ENCODE measurements at regions not wholly inside any gene's neighbourhood (a gene's known extent, or its start where the extent isn't known, plus 50 kb on each side); places are given as distances from the start of the nearest gene placed in this dataset.

GRCh38 chr17:12489325-12489724 lies 176.4 kb upstream of the MYOCD start:
- no peak overlapping the region for H3K4me3 ChIP-seq (ENCODE audit: low read depth in 2 of 2, low read length in 2 of 2)
- H3K27ac ChIP-seq (ENCODE audit: low read length) = no peak overlapping the region
- intact Hi-C loops (cut with micrococcal nuclease; ENCODE audit: unreplicated experiment) (no loop called here), in situ Hi-C loops (cut with HindIII; ENCODE audit: low pct_unique_long_range_greater_than_20kb, low sequenced_read_pairs) (no loop called here)
- DNase-seq (ENCODE audit: low read depth, low spot score) (no peak), ATAC-seq (no peak)
- no TSS peak for BruUV-seq (replicated peaks)
- POLR2A ChIA-PET = interaction anchor here (0.5 kb wide), 1 partner anchor 551 kb away, joined by 5 read pairs; no protein-coding TSS in a partner anchor
- no peak for TF ChIP-seq REST (IDR thresholded peaks at IDR 0.05; ENCODE audit: insufficient read depth in 1 of 2, low read depth in 2 of 2, low read length in 1 of 2)
- TF ChIP-seq SIN3A (IDR thresholded peaks at IDR 0.05; ENCODE audit: borderline replicate concordance, insufficient read depth, low read depth, low read length) = no peak
- TF ChIP-seq POLR2AphosphoS5 (IDR thresholded peaks at IDR 0.05; ENCODE audit: low read depth, low read length) = no peak
- no peak for TF ChIP-seq TCF7L2 (IDR thresholded peaks at IDR 0.05; ENCODE audit: low read depth, low read length)
- no peak for TF ChIP-seq CTCF (IDR thresholded peaks at IDR 0.05)
- CTCF ChIA-PET = no interaction called here
- H3K9me3 ChIP-seq (ENCODE audit: control insufficient read depth, insufficient read depth, low read depth, low read length) = no peaks in the 10 kb centered on the region
- no peaks in the 10 kb centered on the region for H3K4me1 ChIP-seq (ENCODE audit: control insufficient read depth, insufficient read depth, low read length)
- H3K36me3 ChIP-seq (ENCODE audit: control insufficient read depth, insufficient read depth, low read length) = no peaks in the 10 kb centered on the region
- no peaks in the 10 kb centered on the region for H3K27me3 ChIP-seq (ENCODE audit: control insufficient read depth, insufficient read depth, low read length)

- TF ChIP-seq TCF7L2 (IDR thresholded peaks at IDR 0.05; ENCODE audit: low read depth, low read length) (no peak), SIN3A (IDR thresholded peaks at IDR 0.05; ENCODE audit: borderline replicate concordance, insufficient read depth, low read depth, low read length) (no peak), CTCF (IDR thresholded peaks at IDR 0.05) (no peak), POLR2AphosphoS5 (IDR thresholded peaks at IDR 0.05; ENCODE audit: low read depth, low read length) (no peak), REST (IDR thresholded peaks at IDR 0.05; ENCODE audit: insufficient read depth in 1 of 2, low read depth in 2 of 2, low read length in 1 of 2) (no peak)
- H3K9me3 ChIP-seq (ENCODE audit: control insufficient read depth, insufficient read depth, low read depth, low read length) = no peaks in the 10 kb centered on the region
- no peaks in the 10 kb centered on the region for H3K4me1 ChIP-seq (ENCODE audit: control insufficient read depth, insufficient read depth, low read length)
- H3K36me3 ChIP-seq (ENCODE audit: control insufficient read depth, insufficient read depth, low read length) = no peaks in the 10 kb centered on the region
- H3K27ac ChIP-seq (ENCODE audit: low read length) = no peak overlapping the region
- ATAC-seq = no peak
- POLR2A ChIA-PET = no interaction called here
- no TSS peak for BruUV-seq (replicated peaks)
- CTCF ChIA-PET = no interaction called here
- H3K4me3 ChIP-seq (ENCODE audit: low read depth in 2 of 2, low read length in 2 of 2) = no peak overlapping the region
- in situ Hi-C loops (cut with HindIII; ENCODE audit: low pct_unique_long_range_greater_than_20kb, low sequenced_read_pairs) (no loop called here), intact Hi-C loops (cut with micrococcal nuclease; ENCODE audit: unreplicated experiment) (no loop called here)
- no peak for DNase-seq (ENCODE audit: low read depth, low spot score)
- H3K27me3 ChIP-seq (ENCODE audit: control insufficient read depth, insufficient read depth, low read length) = no peaks in the 10 kb centered on the region
Observed at GRCh38 chr17:12492450-12492849, 173.2 kb upstream of the MYOCD start.
